HepG2 (cell line): ENCODE measurements at regions not wholly inside any gene's neighbourhood (a gene's known extent, or its start where the extent isn't known, plus 50 kb on each side); places are given as distances from the start of the nearest gene placed in this dataset.
A peak's percentile ranks its signal among the peaks of the same experiment; 100 is the strongest.

Source experiments
- ATAC-seq: fragments of 200-7000 bp; cut with Tn5 transposase; 3 replicates; pipeline ENCODE4 v1.9.1; 2020; ENCODE audit warnings: mild to moderate bottlenecking, moderate library complexity
- BruUV-seq: library from RNA; stranded (reverse); fragments of 400-500 nt; replicated peaks from 2 replicates; lab custom pipeline; 2021; lab: Mats Ljungman, UMichigan
- CTCF ChIA-PET: fragments of 300-600 bp; formaldehyde crosslinking; extraction: SDS; loops from one replicate; lab custom pipeline; 2021; ENCODE audit warnings: low total read pairs, inconsistent platforms, low intra/inter-chr PET ratio; lab: Yijun Ruan, JAX
- POLR2A ChIA-PET: fragments of 350-600 bp; sonication (Branson Sonifier 250); formaldehyde crosslinking; loops from one replicate; lab custom pipeline; 2020; ENCODE audit warnings: antibody characterized with exemption, inconsistent platforms; lab: Yijun Ruan, JAX
- DNase-seq: peaks from one replicate; pipeline ENCODE4 v3.0.0-alpha.2; 2015; ENCODE audit warnings: low spot score
- FAIRE-seq: peaks from 3 replicates; lab custom pipeline; 2011; peaks lifted over from hg19 to GRCh38; lab: Jason Lieb, UNC
- H2AFZ ChIP-seq: one replicate; pipeline ENCODE4 v1.6.1; 2011; ENCODE audit warnings: low read length, inconsistent platforms
- H3K27ac ChIP-seq: fragments of 300-600 bp; 3 replicates; pipeline ENCODE4 v1.8.0; 2011; ENCODE audit warnings: mixed run types, mild to moderate bottlenecking, mixed read lengths, low read length, inconsistent platforms; ENCODE audit not compliant: insufficient read depth; ENCODE audit errors: extremely low read length
- H3K27me3 ChIP-seq, 2 experiments: fragments of 200-600 bp in 1 of 2; 2 replicates in 1 of 2; 3 replicates in 1 of 2; pipeline versions ENCODE4 v1.6.0 to v1.8.0; 2011; ENCODE audit warnings: low read length in 2 of 2, mild to moderate bottlenecking in 2 of 2, moderate library complexity in 2 of 2, inconsistent platforms in 1 of 2; ENCODE audit not compliant: insufficient read depth in 2 of 2, control insufficient read depth in 1 of 2
- H3K36me3 ChIP-seq, 2 experiments: fragments of 200-600 bp in 1 of 2; replicated peaks in 1 of 2; 2 replicates in 1 of 2; 3 replicates in 1 of 2; pipeline versions ENCODE4 v1.5.1 to v1.8.0; 2011; ENCODE audit warnings: low read length in 2 of 2, inconsistent platforms in 1 of 2; ENCODE audit not compliant: insufficient read depth in 2 of 2, control insufficient read depth in 1 of 2
- H3K4me1 ChIP-seq: 2 replicates; pipeline ENCODE4 v1.5.1; 2012; ENCODE audit warnings: low read length, inconsistent platforms; ENCODE audit not compliant: insufficient read depth
- H3K4me2 ChIP-seq: 2 replicates; pipeline ENCODE4 v1.6.0; 2011; ENCODE audit warnings: low read depth, low read length, inconsistent platforms
- H3K4me3 ChIP-seq, 3 experiments: fragments of 200-600 bp in 1 of 3; sonication (generic), shearing (Covaris generic) in 1 of 3; replicated peaks in 1 of 3; 2 replicates each; pipeline ENCODE4 v1.5.1; 2011 to 2016; ENCODE audit warnings: low read length in 3 of 3, inconsistent platforms in 2 of 3, low read depth in 2 of 3, mild to moderate bottlenecking in 2 of 3, control low read depth in 1 of 3, mixed read lengths in 1 of 3; ENCODE audit not compliant: insufficient read depth in 1 of 3
- H3K79me2 ChIP-seq: one replicate; pipeline ENCODE4 v1.6.1; 2011; ENCODE audit warnings: low read length, inconsistent platforms; ENCODE audit not compliant: insufficient read depth
- H3K9ac ChIP-seq: 2 replicates; pipeline ENCODE4 v1.6.0; 2011; ENCODE audit warnings: mild to moderate bottlenecking, low read depth, low read length, inconsistent platforms; ENCODE audit not compliant: insufficient read depth
- H3K9me3 ChIP-seq: 2 replicates; pipeline ENCODE4 v1.5.1; 2012; ENCODE audit warnings: mild to moderate bottlenecking, low read length
- H4K20me1 ChIP-seq: 2 replicates; pipeline ENCODE4 v1.6.0; 2011; ENCODE audit warnings: inconsistent platforms, mild to moderate bottlenecking, low read length, moderate library complexity; ENCODE audit not compliant: insufficient read depth
- ATF7 ChIP-seq, 2 experiments: fragments of 450-650 bp in 1 of 2; sonication (generic) in 1 of 2; formaldehyde crosslinking in 1 of 2; IDR thresholded peaks; 2 replicates each; pipeline versions ENCODE4 v1.4.0 to v1.6.1; 2016 to 2020; ENCODE audit warnings: antibody characterized with exemption in 1 of 2, mild to moderate bottlenecking in 1 of 2, missing genetic modification reagents in 1 of 2
- FLYWCH1 ChIP-seq: sonication (generic); formaldehyde crosslinking; IDR thresholded peaks from 2 replicates; pipeline ENCODE4 v1.8.1; 2023; ENCODE audit warnings: mild to moderate bottlenecking, missing genetic modification reagents
- HNRNPUL1 ChIP-seq: fragments of 200-400 bp; formaldehyde crosslinking; IDR thresholded peaks from 2 replicates; pipeline ENCODE4 v1.6.1; 2017; ENCODE audit warnings: low read depth, mild to moderate bottlenecking, low read length, moderate library complexity
- IKZF4 ChIP-seq: sonication (generic); formaldehyde crosslinking; IDR thresholded peaks from 2 replicates; pipeline ENCODE4 v1.5.1; 2020; ENCODE audit warnings: borderline replicate concordance, mild to moderate bottlenecking, low read depth, missing genetic modification reagents; ENCODE audit errors: not compliant biosample characterization
- TFDP1 ChIP-seq: IDR thresholded peaks from 2 replicates; pipeline ENCODE4 v1.6.1; 2016; ENCODE audit warnings: missing compliant biosample characterization, missing genetic modification reagents, borderline replicate concordance
- THAP9 ChIP-seq: sonication (generic); formaldehyde crosslinking; IDR thresholded peaks from 2 replicates; pipeline ENCODE4; 2020; ENCODE audit warnings: missing genetic modification reagents, mild to moderate bottlenecking, borderline replicate concordance
- ZNF18 ChIP-seq: sonication (generic); formaldehyde crosslinking; IDR thresholded peaks from 2 replicates; pipeline ENCODE4 v1.8.0; 2022; ENCODE audit warnings: mild to moderate bottlenecking, missing genetic modification reagents; ENCODE audit not compliant: insufficient replicate concordance
- ZNF205 ChIP-seq: IDR thresholded peaks from 2 replicates; pipeline ENCODE4 v1.6.1; 2018; ENCODE audit warnings: missing biosample characterization, missing genetic modification reagents
- ZNF552 ChIP-seq: sonication (generic); formaldehyde crosslinking; IDR thresholded peaks from 2 replicates; pipeline ENCODE4 v1.9.0; 2022; ENCODE audit warnings: missing genetic modification reagents, mild to moderate bottlenecking, borderline replicate concordance
- ZNF891 ChIP-seq: sonication (generic); formaldehyde crosslinking; IDR thresholded peaks from 2 replicates; pipeline ENCODE4 v1.5.0; 2020; ENCODE audit warnings: mild to moderate bottlenecking, missing genetic modification reagents
- whole genome bisulfite sequencing: methylation state at CpG from one replicate; pipeline ENCODE4 v1.1.6; 2017; ENCODE audit warnings: low lambda C conversion rate; 5-methylcytosine and 5-hydroxymethylcytosine counted together
- in situ Hi-C: cut with HindIII; loops from 2 replicates; pipeline ENCODE4 v1.10.0; 2017; ENCODE audit warnings: low pct_unique_long_range_greater_than_20kb; ENCODE audit not compliant: extremely low pct_ligation_motif_present
- intact Hi-C: fragments of 100-400 bp; cut with micrococcal nuclease; formaldehyde crosslinking; loops from one replicate; pipeline ENCODE4 v1.10.0; 2022; ENCODE audit not compliant: unreplicated experiment

GRCh38 chr21:16194788-16195537 lies 465.2 kb downstream of the USP25 start:
- 5% methylated on average over 9 of the region's 9 CpGs for WGBS
- FAIRE-seq, result no peak
- DNase-seq, result peak; percentile 17
- intact Hi-C loops, result no loop called here
- H3K27ac ChIP-seq, result no peak overlapping the region
- H2AFZ ChIP-seq, result no peak overlapping the region
- in situ Hi-C loops, result no loop called here
- H3K4me3 ChIP-seq, result no peak overlapping the region; a peak in 1 of 6 replicates
- TF ChIP-seq ZNF552 (CRISPR knock-in tag), result no peak
- no peak for TF ChIP-seq IKZF4 (CRISPR knock-in tag)
- 0 out of 2 replicates have a peak, but pooled peaks have one; percentile 41 for TF ChIP-seq ZNF205 (CRISPR knock-in tag)
- TF ChIP-seq ZNF18 (CRISPR knock-in tag), result no peak
- H3K9ac ChIP-seq, result no peak overlapping the region
- CTCF ChIA-PET, result no interaction called here
- 0 out of 2 replicates have a peak, but pooled peaks cover 16% of the 10 kb centered on the region for H3K4me1 ChIP-seq
- H3K4me2 ChIP-seq, result peak overlapping the region; percentile 43; the same call in 1 of the 2 replicates
- BruUV-seq, result no TSS peak
- no peaks in the 10 kb centered on the region for H3K79me2 ChIP-seq
- H3K27me3 ChIP-seq, result no peaks in the 10 kb centered on the region
- no peaks in the 10 kb centered on the region for H3K9me3 ChIP-seq
- no peaks in the 10 kb centered on the region for H3K36me3 ChIP-seq
- peak; percentile 81 for ATAC-seq
- no peaks in the 10 kb centered on the region for H4K20me1 ChIP-seq
- POLR2A ChIA-PET, result no interaction called here

- Histone ChIP-seq H3K4me1 (0 out of 2 replicates have a peak, but pooled peaks cover 16% of the 10 kb centered on the region), H3K79me2 (no peaks in the 10 kb centered on the region), H4K20me1 (no peaks in the 10 kb centered on the region), H3K9me3 (no peaks in the 10 kb centered on the region), H3K27me3 (no peaks in the 10 kb centered on the region), H3K4me3 (no peak overlapping the region), H3K4me2 (no peak overlapping the region), H3K36me3 (no peaks in the 10 kb centered on the region), H3K9ac (no peak overlapping the region), H2AFZ (no peak overlapping the region), H3K27ac (no peak overlapping the region)
- FAIRE-seq (no peak), ATAC-seq (no peak), DNase-seq (no peak)
- ChIA-PET CTCF (no interaction called here), POLR2A (no interaction called here)
- intact Hi-C loops, result no loop called here
- in situ Hi-C loops, result no loop called here
- no TSS peak for BruUV-seq
- 80% methylated on average over 4 of the region's 4 CpGs for WGBS
- TF ChIP-seq FLYWCH1 (CRISPR knock-in tag), result no peak
- TF ChIP-seq TFDP1, result no peak
- no peak for TF ChIP-seq HNRNPUL1
- no peak for TF ChIP-seq ZNF552 (CRISPR knock-in tag)
- no peak for TF ChIP-seq ATF7 (IDR thresholded peaks at IDR 0.05)
- no peak for TF ChIP-seq ATF7 (CRISPR knock-in tag; IDR thresholded peaks at IDR 0.05)
- no peak for TF ChIP-seq ZNF891 (CRISPR knock-in tag)
- TF ChIP-seq THAP9 (CRISPR knock-in tag), result no peak
Measured at GRCh38 chr21:16195538-16195910, 465.7 kb downstream of the USP25 start.
